Effector memory CD4-positive, alpha-beta T cell (primary cell): ENCODE measurements at regions not wholly inside any gene's neighbourhood (a gene's known extent, or its start where the extent isn't known, plus 50 kb on each side); places are given as distances from the start of the nearest gene placed in this dataset.

Experiments used
- DNase-seq, 3 donors: peaks; one replicate each; pipeline ENCODE4 v3.0.0-alpha.2; 2020
- H3K27ac ChIP-seq: 2 replicates; pipeline ENCODE4 v1.7.0; 2013; ENCODE audit warnings: mild to moderate bottlenecking, low read length, moderate library complexity; ENCODE audit not compliant: insufficient read depth, poor library complexity, severe bottlenecking
- H3K27me3 ChIP-seq: replicated peaks from 2 replicates; pipeline ENCODE4 v1.7.0; 2013; ENCODE audit warnings: mild to moderate bottlenecking, low read length; ENCODE audit not compliant: insufficient read depth, control insufficient read depth, poor library complexity, severe bottlenecking
- H3K36me3 ChIP-seq: 2 replicates; pipeline ENCODE4 v1.7.0; 2013; ENCODE audit warnings: mild to moderate bottlenecking, low read length, moderate library complexity; ENCODE audit not compliant: control insufficient read depth, insufficient read depth
- H3K4me1 ChIP-seq: 2 replicates; pipeline ENCODE4 v1.7.0; 2013; ENCODE audit warnings: low read length, mild to moderate bottlenecking; ENCODE audit not compliant: control insufficient read depth, insufficient read depth, poor library complexity, severe bottlenecking
- H3K4me3 ChIP-seq: 2 replicates; pipeline ENCODE4 v1.7.0; 2013; ENCODE audit warnings: low read length, low read depth, mild to moderate bottlenecking; ENCODE audit not compliant: insufficient read depth, poor library complexity, severe bottlenecking
- H3K9me3 ChIP-seq: 2 replicates; pipeline ENCODE4 v1.7.0; 2013; ENCODE audit warnings: mild to moderate bottlenecking, low read length, moderate library complexity; ENCODE audit not compliant: control insufficient read depth

- H3K4me1 ChIP-seq, result no peaks in the 10 kb centered on the region
- H3K36me3 ChIP-seq, result no peaks in the 10 kb centered on the region
- no peak for DNase-seq
- H3K27ac ChIP-seq, result no peak overlapping the region
- H3K4me3 ChIP-seq, result no peak overlapping the region
- no peaks in the 10 kb centered on the region for H3K9me3 ChIP-seq
- H3K27me3 ChIP-seq, result peaks cover 4% of the 10 kb centered on the region
These were observed 146.7 kb upstream of the USP15 start for GRCh38 chr12:62113366-62114011.

GRCh38 chr12:62116986-62117385, 143.2 kb upstream of the USP15 start:
- no peak for DNase-seq
- peaks cover 4% of the 10 kb centered on the region for H3K27me3 ChIP-seq
- no peaks in the 10 kb centered on the region for H3K36me3 ChIP-seq
- H3K4me3 ChIP-seq, result no peak overlapping the region
- no peaks in the 10 kb centered on the region for H3K4me1 ChIP-seq
- no peaks in the 10 kb centered on the region for H3K9me3 ChIP-seq
- no peak overlapping the region for H3K27ac ChIP-seq

- Histone ChIP-seq H3K27me3 (no peaks in the 10 kb centered on the region), H3K4me3 (no peak overlapping the region), H3K9me3 (no peaks in the 10 kb centered on the region), H3K4me1 (no peaks in the 10 kb centered on the region), H3K36me3 (no peaks in the 10 kb centered on the region), H3K27ac (no peak overlapping the region)
- peak in 1 of 3 donors; percentile 5 for DNase-seq
These were observed 136.4 kb upstream of the USP15 start for GRCh38 chr12:62123721-62124203.

GRCh38 chr12:62127516-62127915, 132.7 kb upstream of the USP15 start:
- Histone ChIP-seq H3K27ac (no peak overlapping the region), H3K4me1 (no peaks in the 10 kb centered on the region), H3K27me3 (no peaks in the 10 kb centered on the region), H3K4me3 (no peak overlapping the region), H3K9me3 (no peaks in the 10 kb centered on the region), H3K36me3 (no peaks in the 10 kb centered on the region)
- no peak for DNase-seq

GRCh38 chr12:62128175-62128975, 131.8 kb upstream of the USP15 start:
- no peak for DNase-seq
- no peaks in the 10 kb centered on the region for H3K9me3 ChIP-seq
- H3K36me3 ChIP-seq, result no peaks in the 10 kb centered on the region
- no peaks in the 10 kb centered on the region for H3K4me1 ChIP-seq
- H3K27me3 ChIP-seq, result no peaks in the 10 kb centered on the region
- H3K4me3 ChIP-seq, result no peak overlapping the region
- no peak overlapping the region for H3K27ac ChIP-seq

GRCh38 chr12:62129291-62129690, 130.9 kb upstream of the USP15 start:
- no peak for DNase-seq
- no peaks in the 10 kb centered on the region for H3K9me3 ChIP-seq
- H3K4me1 ChIP-seq, result no peaks in the 10 kb centered on the region
- no peaks in the 10 kb centered on the region for H3K27me3 ChIP-seq
- no peak overlapping the region for H3K4me3 ChIP-seq
- H3K27ac ChIP-seq, result no peak overlapping the region
- no peaks in the 10 kb centered on the region for H3K36me3 ChIP-seq

- Histone ChIP-seq H3K27me3 (no peaks in the 10 kb centered on the region), H3K4me1 (no peaks in the 10 kb centered on the region), H3K27ac (no peak overlapping the region), H3K4me3 (no peak overlapping the region), H3K9me3 (no peaks in the 10 kb centered on the region), H3K36me3 (no peaks in the 10 kb centered on the region)
- DNase-seq, result no peak
These were observed 129.8 kb upstream of the USP15 start for GRCh38 chr12:62130402-62130801.

- Histone ChIP-seq H3K4me3 (no peak overlapping the region), H3K4me1 (no peaks in the 10 kb centered on the region), H3K36me3 (no peaks in the 10 kb centered on the region), H3K27me3 (no peaks in the 10 kb centered on the region), H3K9me3 (no peaks in the 10 kb centered on the region), H3K27ac (no peak overlapping the region)
- DNase-seq, result no peak
These were observed 129.2 kb upstream of the USP15 start for GRCh38 chr12:62130834-62131552.

GRCh38 chr12:62133440-62133839, 126.8 kb upstream of the USP15 start:
- no peak for DNase-seq
- H3K9me3 ChIP-seq, result no peaks in the 10 kb centered on the region
- H3K27ac ChIP-seq, result no peak overlapping the region
- H3K27me3 ChIP-seq, result no peaks in the 10 kb centered on the region
- no peaks in the 10 kb centered on the region for H3K36me3 ChIP-seq
- no peaks in the 10 kb centered on the region for H3K4me1 ChIP-seq
- H3K4me3 ChIP-seq, result no peak overlapping the region
